CD4-positive, alpha-beta memory T cell (primary cell): ENCODE measurements at regions not wholly inside any gene's neighbourhood (a gene's known extent, or its start where the extent isn't known, plus 50 kb on each side); places are given as distances from the start of the nearest gene placed in this dataset.
A peak's percentile ranks its signal among the peaks of the same experiment; 100 is the strongest.

Experiments used
- CTCF ChIA-PET: fragments of 350-600 bp; sonication (Branson Sonifier 250); formaldehyde crosslinking; loops from one replicate; lab custom pipeline; 2021; ENCODE audit warnings: inconsistent platforms; ENCODE audit not compliant: partially characterized antibody; lab: Charles Lee
- POLR2A ChIA-PET: fragments of 350-600 bp; sonication (Branson Sonifier 250); formaldehyde crosslinking; loops from one replicate; lab custom pipeline; 2021; ENCODE audit not compliant: partially characterized antibody; lab: Charles Lee
- DNase-seq, 5 donors: peaks; one replicate each; pipeline versions ENCODE4 v3.0.0 to v3.0.0-alpha.2; 2020 to 2022; ENCODE audit warnings: mixed read lengths in 1 of 5
- H3K27ac ChIP-seq: one replicate; pipeline ENCODE4 v1.7.0; 2013; ENCODE audit warnings: low read depth, low read length
- H3K27me3 ChIP-seq: 2 replicates; pipeline ENCODE4 v1.7.0; 2013; ENCODE audit warnings: mild to moderate bottlenecking, low read length, moderate library complexity; ENCODE audit not compliant: insufficient read depth
- H3K36me3 ChIP-seq: 2 replicates; pipeline ENCODE4 v1.7.0; 2013; ENCODE audit warnings: mild to moderate bottlenecking, low read length, moderate library complexity; ENCODE audit not compliant: insufficient read depth
- H3K4me1 ChIP-seq: 2 replicates; pipeline ENCODE4 v1.7.0; 2013; ENCODE audit warnings: mild to moderate bottlenecking, low read length, moderate library complexity; ENCODE audit not compliant: insufficient read depth
- H3K4me3 ChIP-seq, 2 donors: one replicate each; pipeline ENCODE4 v1.7.0; 2013; ENCODE audit warnings: low read length in 2 of 2, mild to moderate bottlenecking in 1 of 2
- H3K9me3 ChIP-seq, 2 donors: one replicate each; pipeline ENCODE4 v1.7.0; 2013; ENCODE audit warnings: low read length in 2 of 2, control low read depth in 1 of 2; ENCODE audit not compliant: control insufficient read depth in 1 of 2
- H3K27ac Mint-ChIP-seq, 7 donors: one replicate each; pipeline ENCODE4 v1.8.0; 2020 to 2021; ENCODE audit warnings: mixed read lengths in 7 of 7, mild to moderate bottlenecking in 6 of 7, inconsistent platforms in 3 of 7, moderate library complexity in 3 of 7
- H3K27me3 Mint-ChIP-seq, 2 donors: one replicate each; pipeline ENCODE4 v1.8.0; 2020 to 2021; ENCODE audit warnings: mixed read lengths in 2 of 2
- H3K36me3 Mint-ChIP-seq, 2 donors: one replicate each; pipeline ENCODE4 v1.8.0; 2020 to 2021; ENCODE audit warnings: mixed read lengths in 2 of 2, inconsistent platforms in 1 of 2, mild to moderate bottlenecking in 1 of 2
- H3K4me1 Mint-ChIP-seq, 4 donors: one replicate each; pipeline ENCODE4 v1.8.0; 2020 to 2021; ENCODE audit warnings: mixed read lengths in 4 of 4, mild to moderate bottlenecking in 1 of 4
- H3K4me3 Mint-ChIP-seq, 8 donors: one replicate each; pipeline ENCODE4 v1.8.0; 2020 to 2021; ENCODE audit warnings: mixed read lengths in 8 of 8, mild to moderate bottlenecking in 7 of 8, moderate library complexity in 6 of 8, inconsistent platforms in 3 of 8
- H3K9me3 Mint-ChIP-seq, 8 donors: one replicate each; pipeline ENCODE4 v1.8.0; 2020 to 2021; ENCODE audit warnings: mixed read lengths in 8 of 8, mild to moderate bottlenecking in 5 of 8, inconsistent platforms in 3 of 8, moderate library complexity in 1 of 8
- intact Hi-C: fragments of 100-400 bp; cut with micrococcal nuclease; formaldehyde crosslinking; loops from one replicate; pipeline ENCODE4 v1.15.1; 2023

DNA sequence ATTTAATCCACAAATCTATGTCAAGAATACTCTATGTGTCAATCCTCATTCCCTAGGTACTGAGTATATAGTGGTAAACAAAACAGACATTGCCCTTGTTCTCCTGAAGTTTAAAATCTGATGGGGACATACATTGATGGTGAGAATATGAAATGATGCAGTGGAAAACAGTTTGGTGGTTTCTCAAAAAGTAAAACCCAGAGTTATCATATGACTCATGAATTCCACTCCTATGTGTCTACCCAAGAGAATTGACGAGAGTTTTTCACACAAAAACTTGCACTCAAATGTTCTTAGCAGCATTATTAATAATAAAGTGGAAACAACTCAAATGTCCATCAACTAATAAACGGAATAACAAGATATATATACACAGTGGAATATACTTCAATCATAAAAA lies 586.7 kb downstream of the CCDC85A start:
- no peaks in the 10 kb centered on the region for H3K27me3 ChIP-seq
- H3K4me1 Mint-ChIP-seq, result no peaks in the 10 kb centered on the region
- H3K9me3 ChIP-seq, result peaks cover 0 to 4% of the 10 kb centered on the region in 2 donors
- H3K36me3 Mint-ChIP-seq, result no peaks in the 10 kb centered on the region
- H3K9me3 Mint-ChIP-seq, result peaks cover 0 to 14% (median 8%) of the 10 kb centered on the region in 8 donors
- H3K27me3 Mint-ChIP-seq, result no peaks in the 10 kb centered on the region
- CTCF ChIA-PET, result no interaction called here
- H3K4me1 ChIP-seq, result no peaks in the 10 kb centered on the region
- intact Hi-C loops, result no loop called here
- POLR2A ChIA-PET, result no interaction called here
- no peak overlapping the region for H3K4me3 Mint-ChIP-seq
- H3K36me3 ChIP-seq, result no peaks in the 10 kb centered on the region
- H3K27ac Mint-ChIP-seq, result no peak overlapping the region
- H3K27ac ChIP-seq, result no peak overlapping the region
- H3K4me3 ChIP-seq, result no peak overlapping the region
- no peak for DNase-seq

GRCh38 chr2:56784046-56784445 lies 600.3 kb downstream of the CCDC85A start:
- ChIA-PET CTCF (no interaction called here), POLR2A (no interaction called here)
- peaks cover 0 to 23% (median 8%) of the 10 kb centered on the region in 8 donors for H3K9me3 Mint-ChIP-seq
- H3K4me3 ChIP-seq, result no peak overlapping the region
- no peaks in the 10 kb centered on the region for H3K36me3 ChIP-seq
- no peaks in the 10 kb centered on the region for H3K27me3 ChIP-seq
- H3K4me1 Mint-ChIP-seq, result no peaks in the 10 kb centered on the region
- no peaks in the 10 kb centered on the region for H3K36me3 Mint-ChIP-seq
- no peak overlapping the region for H3K27ac ChIP-seq
- no peak overlapping the region for H3K4me3 Mint-ChIP-seq
- DNase-seq, result no peak
- intact Hi-C loops, result no loop called here
- no peak overlapping the region for H3K27ac Mint-ChIP-seq
- H3K9me3 ChIP-seq, result no peaks in the 10 kb centered on the region
- no peaks in the 10 kb centered on the region for H3K27me3 Mint-ChIP-seq
- H3K4me1 ChIP-seq, result no peaks in the 10 kb centered on the region

DNA sequence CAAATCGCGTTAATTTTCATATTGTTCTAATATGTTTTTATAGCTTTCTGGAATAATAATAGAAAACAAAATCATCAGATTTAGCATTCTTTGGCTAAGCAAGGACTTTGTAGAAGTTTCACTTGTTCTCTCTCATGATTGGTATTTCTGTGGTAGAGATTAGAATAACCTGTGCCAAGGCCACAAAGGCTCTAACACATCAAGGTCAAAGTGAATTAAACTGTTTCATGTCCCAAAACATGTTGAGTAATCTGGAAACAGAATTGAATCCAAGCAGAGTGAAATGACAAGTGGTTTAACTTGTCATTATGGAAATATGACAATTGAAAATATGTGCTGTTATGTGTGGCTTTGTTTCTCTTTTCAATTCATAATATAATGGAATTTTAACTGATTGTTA lies 617.4 kb downstream of the CCDC85A start:
- ChIA-PET CTCF (no interaction called here), POLR2A (no interaction called here)
- peaks cover 0 to 29% (median 10%) of the 10 kb centered on the region in 8 donors for H3K9me3 Mint-ChIP-seq
- no peaks in the 10 kb centered on the region for H3K36me3 ChIP-seq
- intact Hi-C loops, result no loop called here
- H3K36me3 Mint-ChIP-seq, result no peaks in the 10 kb centered on the region
- H3K27ac Mint-ChIP-seq, result no peak overlapping the region
- H3K9me3 ChIP-seq, result no peaks in the 10 kb centered on the region
- H3K4me1 ChIP-seq, result no peaks in the 10 kb centered on the region
- H3K4me3 ChIP-seq, result no peak overlapping the region
- no peak overlapping the region for H3K4me3 Mint-ChIP-seq
- H3K27me3 ChIP-seq, result no peaks in the 10 kb centered on the region
- H3K4me1 Mint-ChIP-seq, result no peaks in the 10 kb centered on the region
- no peak overlapping the region for H3K27ac ChIP-seq
- DNase-seq, result no peak
- no peaks in the 10 kb centered on the region for H3K27me3 Mint-ChIP-seq

DNA sequence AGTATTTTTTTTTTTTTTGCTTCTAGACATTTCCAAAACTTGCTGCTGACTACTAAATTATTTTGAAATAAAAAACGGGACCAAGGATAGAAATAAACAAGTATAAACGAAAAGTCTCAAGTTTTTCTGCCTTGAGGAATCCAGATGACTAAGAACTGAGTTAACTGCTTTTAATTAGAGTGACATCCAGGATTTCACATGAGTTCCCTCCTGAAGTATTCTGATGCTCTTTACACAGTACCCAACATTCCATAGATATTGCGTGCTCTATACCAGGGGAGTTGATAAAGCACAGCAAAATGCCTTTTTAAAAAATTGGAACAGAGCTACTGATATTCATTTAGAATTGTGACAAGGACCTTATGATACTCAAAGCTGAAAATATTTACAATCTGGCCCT lies 618.0 kb downstream of the CCDC85A start:
- H3K4me1 ChIP-seq, result no peaks in the 10 kb centered on the region
- H3K27me3 ChIP-seq, result no peaks in the 10 kb centered on the region
- intact Hi-C loops, result no loop called here
- H3K36me3 ChIP-seq, result no peaks in the 10 kb centered on the region
- Mint-ChIP-seq H3K27ac (no peak overlapping the region), H3K4me3 (no peak overlapping the region), H3K4me1 (no peaks in the 10 kb centered on the region), H3K36me3 (no peaks in the 10 kb centered on the region), H3K9me3 (peaks cover 0 to 25% (median 10%) of the 10 kb centered on the region in 8 donors), H3K27me3 (no peaks in the 10 kb centered on the region)
- no peaks in the 10 kb centered on the region for H3K9me3 ChIP-seq
- ChIA-PET CTCF (no interaction called here), POLR2A (no interaction called here)
- H3K4me3 ChIP-seq, result no peak overlapping the region
- H3K27ac ChIP-seq, result no peak overlapping the region
- no peak for DNase-seq

DNA sequence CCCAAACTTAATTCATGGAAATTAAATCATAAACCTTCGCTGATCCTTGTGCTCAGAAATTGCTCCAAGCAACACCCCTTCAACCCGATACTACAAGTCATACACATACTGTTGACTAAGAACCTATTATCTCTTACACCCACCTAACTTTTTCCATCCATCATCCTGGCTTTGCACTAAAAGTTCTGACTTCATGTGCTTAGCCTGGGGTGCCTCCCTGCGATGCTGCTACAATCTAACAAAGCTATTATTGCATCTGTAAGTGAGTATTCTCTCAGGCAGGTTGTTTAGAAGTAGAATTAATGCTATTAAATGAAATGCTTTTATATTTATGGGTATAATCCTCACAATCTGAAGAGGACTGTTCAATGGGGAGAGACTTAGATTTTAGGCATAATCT lies 619.8 kb downstream of the CCDC85A start:
- intact Hi-C loops, result no loop called here
- Mint-ChIP-seq H3K27me3 (no peaks in the 10 kb centered on the region), H3K36me3 (no peaks in the 10 kb centered on the region), H3K4me3 (no peak overlapping the region), H3K27ac (no peak overlapping the region), H3K4me1 (no peaks in the 10 kb centered on the region), H3K9me3 (peaks cover 0 to 25% (median 10%) of the 10 kb centered on the region in 8 donors)
- H3K27me3 ChIP-seq, result no peaks in the 10 kb centered on the region
- ChIA-PET POLR2A (no interaction called here), CTCF (no interaction called here)
- H3K27ac ChIP-seq, result no peak overlapping the region
- no peak for DNase-seq
- H3K36me3 ChIP-seq, result no peaks in the 10 kb centered on the region
- no peaks in the 10 kb centered on the region for H3K4me1 ChIP-seq
- no peak overlapping the region for H3K4me3 ChIP-seq
- no peaks in the 10 kb centered on the region for H3K9me3 ChIP-seq

- Histone ChIP-seq H3K27me3 (no peaks in the 10 kb centered on the region), H3K27ac (no peak overlapping the region), H3K4me3 (no peak overlapping the region), H3K36me3 (no peaks in the 10 kb centered on the region), H3K4me1 (no peaks in the 10 kb centered on the region), H3K9me3 (no peaks in the 10 kb centered on the region)
- ChIA-PET POLR2A (no interaction called here), CTCF (no interaction called here)
- H3K4me1 Mint-ChIP-seq, result no peaks in the 10 kb centered on the region
- no peaks in the 10 kb centered on the region for H3K36me3 Mint-ChIP-seq
- no peak overlapping the region for H3K4me3 Mint-ChIP-seq
- no peak overlapping the region for H3K27ac Mint-ChIP-seq
- intact Hi-C loops, result no loop called here
- DNase-seq, result no peak
- H3K27me3 Mint-ChIP-seq, result no peaks in the 10 kb centered on the region
- peaks cover 0 to 21% (median 10%) of the 10 kb centered on the region in 8 donors for H3K9me3 Mint-ChIP-seq
Observed at GRCh38 chr2:56806924-56807323, 623.1 kb downstream of the CCDC85A start.

DNA sequence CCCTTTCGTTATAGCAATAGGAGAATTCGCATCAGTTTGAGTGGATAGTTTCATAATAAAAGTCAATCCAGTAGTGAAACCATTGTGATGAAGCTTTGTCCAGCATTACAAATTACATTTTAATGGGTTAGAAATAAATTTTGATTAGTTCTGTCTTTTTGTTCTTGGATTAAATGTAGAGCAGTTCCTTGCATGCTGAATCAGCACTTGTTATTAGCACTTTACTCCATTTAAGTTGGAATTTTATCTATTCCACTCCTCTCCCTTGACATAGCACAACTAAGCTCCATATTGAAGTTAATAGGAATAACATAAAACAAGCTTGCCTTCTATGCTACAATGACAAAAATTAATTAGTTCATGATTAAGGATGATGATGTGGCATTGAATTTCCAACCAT lies 624.1 kb downstream of the CCDC85A start:
- Histone ChIP-seq H3K9me3 (no peaks in the 10 kb centered on the region), H3K27me3 (no peaks in the 10 kb centered on the region), H3K36me3 (no peaks in the 10 kb centered on the region), H3K27ac (no peak overlapping the region), H3K4me1 (no peaks in the 10 kb centered on the region), H3K4me3 (no peak overlapping the region)
- Mint-ChIP-seq H3K4me1 (no peaks in the 10 kb centered on the region), H3K27ac (no peak overlapping the region), H3K36me3 (no peaks in the 10 kb centered on the region), H3K27me3 (no peaks in the 10 kb centered on the region), H3K4me3 (no peak overlapping the region), H3K9me3 (peaks cover 0 to 17% (median 7%) of the 10 kb centered on the region in 8 donors)
- ChIA-PET POLR2A (no interaction called here), CTCF (no interaction called here)
- intact Hi-C loops, result no loop called here
- no peak for DNase-seq

DNA sequence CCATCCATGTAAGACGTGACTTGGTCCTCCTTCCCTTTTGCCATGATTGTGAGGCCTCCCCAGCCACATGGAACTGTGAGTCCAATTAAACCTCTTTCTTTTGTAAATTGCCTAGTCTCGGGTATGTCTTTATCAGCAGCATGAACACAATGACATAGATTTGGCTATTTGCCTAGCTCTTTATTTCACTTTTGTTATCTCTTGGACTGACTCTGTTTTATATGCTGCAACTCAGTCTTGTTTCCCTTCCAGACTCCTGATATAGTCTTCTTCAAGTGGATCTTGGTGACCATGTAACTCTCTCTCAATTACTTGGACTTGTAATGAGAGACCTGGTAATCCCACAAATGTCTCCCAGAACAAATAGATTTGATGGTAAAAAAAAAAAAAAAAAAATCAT lies 627.6 kb downstream of the CCDC85A start:
- H3K27me3 ChIP-seq, result no peaks in the 10 kb centered on the region
- Mint-ChIP-seq H3K4me1 (no peaks in the 10 kb centered on the region), H3K9me3 (peaks cover 0 to 13% (median 9%) of the 10 kb centered on the region in 8 donors), H3K4me3 (peak overlapping the region in 1 of 8 donors; percentile 7), H3K27me3 (no peaks in the 10 kb centered on the region), H3K27ac (no peak overlapping the region), H3K36me3 (no peaks in the 10 kb centered on the region)
- H3K4me1 ChIP-seq, result no peaks in the 10 kb centered on the region
- H3K9me3 ChIP-seq, result no peaks in the 10 kb centered on the region
- H3K27ac ChIP-seq, result no peak overlapping the region
- ChIA-PET CTCF (no interaction called here), POLR2A (no interaction called here)
- no peak overlapping the region for H3K4me3 ChIP-seq
- no peak for DNase-seq
- intact Hi-C loops, result no loop called here
- H3K36me3 ChIP-seq, result no peaks in the 10 kb centered on the region
